ENCODE measurements at regions not wholly inside any gene's neighbourhood (a gene's known extent, or its start where the extent isn't known, plus 50 kb on each side); places are given as distances from the start of the nearest gene placed in this dataset.

- Histone ChIP-seq H3K36me3 (ENCODE audit: insufficient read depth, low read length) (no peaks in the 10 kb centered on the region), H3K9ac (ENCODE audit: insufficient read length) (no peak overlapping the region), H3K4me3 (no peak overlapping the region), H3K9me3 (ENCODE audit: low read depth, low read length) (no peaks in the 10 kb centered on the region), H3K27ac (no peak overlapping the region)
- DNase-seq (ENCODE audit: low read depth, low spot score): no peak
- no peak for TF ChIP-seq POLR2AphosphoS5 (IDR thresholded peaks at IDR 0.05; ENCODE audit: borderline replicate concordance, low read depth, low read length)
- no peak for TF ChIP-seq FOXP2 (optimal IDR thresholded peaks at IDR 0.05; ENCODE audit: control extremely low read depth, extremely low read length, insufficient read depth)
- TF ChIP-seq EZH2 (IDR thresholded peaks at IDR 0.05): no peak
Observed at GRCh38 chr11:44464741-44465140, 100.7 kb upstream of the CD82 start.

GRCh38 chr11:44466531-44467205, 98.8 kb upstream of the CD82 start:
- Histone ChIP-seq H3K9ac (ENCODE audit: insufficient read length) (no peak overlapping the region), H3K4me3 (no peak overlapping the region), H3K36me3 (ENCODE audit: insufficient read depth, low read length) (no peaks in the 10 kb centered on the region), H3K27ac (no peak overlapping the region), H3K9me3 (ENCODE audit: low read depth, low read length) (no peaks in the 10 kb centered on the region)
- TF ChIP-seq EZH2 (IDR thresholded peaks at IDR 0.05): no peak
- TF ChIP-seq POLR2AphosphoS5 (IDR thresholded peaks at IDR 0.05; ENCODE audit: borderline replicate concordance, low read depth, low read length): no peak
- TF ChIP-seq FOXP2 (optimal IDR thresholded peaks at IDR 0.05; ENCODE audit: control extremely low read depth, extremely low read length, insufficient read depth): no peak
- DNase-seq (ENCODE audit: low read depth, low spot score): no peak

- no peak overlapping the region for H3K9ac ChIP-seq (ENCODE audit: insufficient read length)
- H3K4me3 ChIP-seq: no peak overlapping the region
- H3K9me3 ChIP-seq (ENCODE audit: low read depth, low read length): no peaks in the 10 kb centered on the region
- TF ChIP-seq POLR2AphosphoS5 (IDR thresholded peaks at IDR 0.05; ENCODE audit: borderline replicate concordance, low read depth, low read length) (no peak), FOXP2 (optimal IDR thresholded peaks at IDR 0.05; ENCODE audit: control extremely low read depth, extremely low read length, insufficient read depth) (no peak), EZH2 (IDR thresholded peaks at IDR 0.05) (no peak)
- no peak for DNase-seq (ENCODE audit: low read depth, low spot score)
- H3K27ac ChIP-seq: no peak overlapping the region
- no peaks in the 10 kb centered on the region for H3K36me3 ChIP-seq (ENCODE audit: insufficient read depth, low read length)
Observed at GRCh38 chr11:44467413-44467812, 98.0 kb upstream of the CD82 start.

- Histone ChIP-seq H3K27ac (no peak overlapping the region), H3K9ac (ENCODE audit: insufficient read length) (no peak overlapping the region), H3K4me3 (no peak overlapping the region), H3K9me3 (ENCODE audit: low read depth, low read length) (no peaks in the 10 kb centered on the region), H3K36me3 (ENCODE audit: insufficient read depth, low read length) (no peaks in the 10 kb centered on the region)
- TF ChIP-seq FOXP2 (optimal IDR thresholded peaks at IDR 0.05; ENCODE audit: control extremely low read depth, extremely low read length, insufficient read depth) (no peak), POLR2AphosphoS5 (IDR thresholded peaks at IDR 0.05; ENCODE audit: borderline replicate concordance, low read depth, low read length) (no peak), EZH2 (IDR thresholded peaks at IDR 0.05) (no peak)
- no peak for DNase-seq (ENCODE audit: low read depth, low spot score)
Observed at GRCh38 chr11:44467931-44468330, 97.5 kb upstream of the CD82 start.

- no peak overlapping the region for H3K9ac ChIP-seq (ENCODE audit: insufficient read length)
- TF ChIP-seq POLR2AphosphoS5 (IDR thresholded peaks at IDR 0.05; ENCODE audit: borderline replicate concordance, low read depth, low read length): no peak
- TF ChIP-seq FOXP2 (optimal IDR thresholded peaks at IDR 0.05; ENCODE audit: control extremely low read depth, extremely low read length, insufficient read depth): no peak
- no peaks in the 10 kb centered on the region for H3K9me3 ChIP-seq (ENCODE audit: low read depth, low read length)
- H3K36me3 ChIP-seq (ENCODE audit: insufficient read depth, low read length): no peaks in the 10 kb centered on the region
- H3K27ac ChIP-seq: no peak overlapping the region
- DNase-seq (ENCODE audit: low read depth, low spot score): no peak
- no peak overlapping the region for H3K4me3 ChIP-seq
Observed at GRCh38 chr11:44468345-44468988, 97.0 kb upstream of the CD82 start.

- Histone ChIP-seq H3K27ac (no peak overlapping the region), H3K9me3 (ENCODE audit: low read depth, low read length) (no peaks in the 10 kb centered on the region), H3K9ac (ENCODE audit: insufficient read length) (no peak overlapping the region), H3K36me3 (ENCODE audit: insufficient read depth, low read length) (no peaks in the 10 kb centered on the region), H3K4me3 (no peak overlapping the region)
- TF ChIP-seq FOXP2 (optimal IDR thresholded peaks at IDR 0.05; ENCODE audit: control extremely low read depth, extremely low read length, insufficient read depth): no peak
- no peak for TF ChIP-seq EZH2 (IDR thresholded peaks at IDR 0.05)
- TF ChIP-seq POLR2AphosphoS5 (IDR thresholded peaks at IDR 0.05; ENCODE audit: borderline replicate concordance, low read depth, low read length): no peak
- DNase-seq (ENCODE audit: low read depth, low spot score): no peak
Observed at GRCh38 chr11:44469412-44469811, 96.1 kb upstream of the CD82 start.

GRCh38 chr11:44470854-44471253, 94.6 kb upstream of the CD82 start:
- H3K4me3 ChIP-seq: no peak overlapping the region

GRCh38 chr11:44471603-44472002, 93.9 kb upstream of the CD82 start:
- no peak for DNase-seq (ENCODE audit: low read depth, low spot score)
- H3K36me3 ChIP-seq (ENCODE audit: insufficient read depth, low read length): no peaks in the 10 kb centered on the region
- no peak overlapping the region for H3K27ac ChIP-seq
- no peaks in the 10 kb centered on the region for H3K9me3 ChIP-seq (ENCODE audit: low read depth, low read length)
- H3K9ac ChIP-seq (ENCODE audit: insufficient read length): no peak overlapping the region
- TF ChIP-seq EZH2 (IDR thresholded peaks at IDR 0.05): no peak
- TF ChIP-seq FOXP2 (optimal IDR thresholded peaks at IDR 0.05; ENCODE audit: control extremely low read depth, extremely low read length, insufficient read depth): no peak
- no peak for TF ChIP-seq POLR2AphosphoS5 (IDR thresholded peaks at IDR 0.05; ENCODE audit: borderline replicate concordance, low read depth, low read length)
- H3K4me3 ChIP-seq: no peak overlapping the region

More at GRCh38 chr11:44470854-44471253, 94.6 kb upstream of the CD82 start:
- H3K27ac ChIP-seq: no peak overlapping the region
- H3K9me3 ChIP-seq (ENCODE audit: low read depth, low read length): no peaks in the 10 kb centered on the region
- no peak for DNase-seq (ENCODE audit: low read depth, low spot score)
- TF ChIP-seq FOXP2 (optimal IDR thresholded peaks at IDR 0.05; ENCODE audit: control extremely low read depth, extremely low read length, insufficient read depth): no peak
- TF ChIP-seq POLR2AphosphoS5 (IDR thresholded peaks at IDR 0.05; ENCODE audit: borderline replicate concordance, low read depth, low read length): no peak
- TF ChIP-seq EZH2 (IDR thresholded peaks at IDR 0.05): no peak
- H3K36me3 ChIP-seq (ENCODE audit: insufficient read depth, low read length): no peaks in the 10 kb centered on the region
- H3K9ac ChIP-seq (ENCODE audit: insufficient read length): no peak overlapping the region

All from SK-N-MC (cell line).